NAMALWA (cell line): ENCODE measurements at regions not wholly inside any gene's neighbourhood (a gene's known extent, or its start where the extent isn't known, plus 50 kb on each side); places are given as distances from the start of the nearest gene placed in this dataset.

Source experiments
- DNase-seq: peaks from one replicate; pipeline ENCODE4 v3.0.0-alpha.2; 2015; ENCODE audit warnings: low spot score

GRCh38 chr11:69931060-69931910 is 112.1 kb upstream of the FGF3 start:
- DNase-seq, result no peak

GRCh38 chr11:69931994-69932910 is 113.0 kb upstream of the FGF3 start:
- no peak for DNase-seq

GRCh38 chr11:69934861-69935494 is 115.8 kb upstream of the FGF3 start:
- DNase-seq, result no peak

GRCh38 chr11:69935941-69936505 is 116.8 kb upstream of the FGF3 start:
- no peak for DNase-seq

GRCh38 chr11:69936771-69937170 is 117.6 kb upstream of the FGF3 start:
- no peak for DNase-seq

GRCh38 chr11:69938206-69938605 is 119.0 kb upstream of the FGF3 start:
- DNase-seq, result no peak

- DNase-seq, result no peak
Observed at GRCh38 chr11:69939551-69940245, 120.5 kb upstream of the FGF3 start.

- DNase-seq, result no peak
Observed at GRCh38 chr11:69940246-69940610, 121.0 kb upstream of the FGF3 start.

- DNase-seq, result no peak
Observed at GRCh38 chr11:69941546-69942332, 122.5 kb upstream of the FGF3 start.

- no peak for DNase-seq
Observed at GRCh38 chr11:69942333-69942820, 123.2 kb upstream of the FGF3 start.

GRCh38 chr11:69943066-69943465 is 123.8 kb upstream of the FGF3 start:
- no peak for DNase-seq

- no peak for DNase-seq
Observed at GRCh38 chr11:69943506-69943905, 124.3 kb upstream of the FGF3 start.

GRCh38 chr11:69944146-69944795 is 125.1 kb upstream of the FGF3 start:
- no peak for DNase-seq

GRCh38 chr11:69945157-69945556 is 125.9 kb upstream of the FGF3 start:
- DNase-seq, result no peak

- DNase-seq, result no peak
Observed at GRCh38 chr11:69947059-69947792, 128.0 kb upstream of the FGF3 start.

GRCh38 chr11:69947793-69948255 is 128.6 kb upstream of the FGF3 start:
- no peak for DNase-seq

- DNase-seq, result no peak
Observed at GRCh38 chr11:69948256-69949141, 129.3 kb upstream of the FGF3 start.

GRCh38 chr11:69949327-69949726 is 128.8 kb upstream of the ANO1 start:
- DNase-seq, result no peak
